Esophagus muscularis mucosa (tissue), 3 donors: ENCODE measurements at regions not wholly inside any gene's neighbourhood (a gene's known extent, or its start where the extent isn't known, plus 50 kb on each side); places are given as distances from the start of the nearest gene placed in this dataset.

Source experiments
- CTCF ChIP-seq, 3 experiments: fragments of 200-600 bp in 2 of 3; fragments of 450-650 bp in 1 of 3; sonication (generic) in 2 of 3; IDR thresholded peaks; one replicate each; pipeline ENCODE4 v1.5.1; 2017 to 2019; ENCODE audit warnings: antibody characterized with exemption in 3 of 3, mild to moderate bottlenecking in 2 of 3, moderate library complexity in 1 of 3
- POLR2A ChIP-seq: fragments of 450-650 bp; IDR thresholded peaks from one replicate; pipeline ENCODE4 v1.6.1; 2017; ENCODE audit warnings: antibody characterized with exemption, moderate library complexity, mild to moderate bottlenecking, low read depth
- POLR2AphosphoS5 ChIP-seq, 2 donors: sonication (generic); formaldehyde crosslinking; IDR thresholded peaks; one replicate each; pipeline ENCODE4 v1.6.1; 2017; ENCODE audit warnings: antibody characterized with exemption in 2 of 2

- TF ChIP-seq POLR2AphosphoS5 (IDR thresholded peaks at IDR 0.05) (no peak), CTCF (IDR thresholded peaks at IDR 0.05) (no peak), POLR2A (no peak)
Observed at GRCh38 chr5:92758552-92758951, 822.5 kb downstream of the NR2F1-AS1 start.
